WTC11 (cell line): ENCODE measurements at regions not wholly inside any gene's neighbourhood (a gene's known extent, or its start where the extent isn't known, plus 50 kb on each side); places are given as distances from the start of the nearest gene placed in this dataset.

Source experiments
- ATAC-seq: fragments of 200-7000 bp; cut with Tn5 transposase; 2 replicates; pipeline ENCODE4 v1.10.0; 2021; ENCODE audit warnings: mild to moderate bottlenecking, moderate library complexity
- CTCF ChIA-PET: fragments of 300-600 bp; sonication (Branson Sonifier 250); formaldehyde crosslinking; loops from one replicate; lab custom pipeline; 2021; ENCODE audit warnings: antibody characterized with exemption; lab: Charles Lee
- POLR2A ChIA-PET: fragments of 350-600 bp; sonication (Branson Sonifier 250); formaldehyde crosslinking; loops from one replicate; lab custom pipeline; 2021; ENCODE audit warnings: antibody characterized with exemption; lab: Charles Lee
- DNase-seq: peaks from one replicate; pipeline ENCODE4 v3.0.0; 2021; ENCODE audit warnings: low spot score
- H3K27ac Mint-ChIP-seq: 2 replicates; pipeline ENCODE4 v1.8.0; 2021; ENCODE audit warnings: mixed read lengths
- H3K27me3 Mint-ChIP-seq: 2 replicates; pipeline ENCODE4 v1.8.0; 2021; ENCODE audit warnings: low read depth, mild to moderate bottlenecking, moderate library complexity, mixed read lengths
- H3K36me3 Mint-ChIP-seq: 2 replicates; pipeline ENCODE4 v1.8.0; 2021; ENCODE audit warnings: mixed read lengths
- H3K4me1 Mint-ChIP-seq: 2 replicates; pipeline ENCODE4 v1.8.0; 2022; ENCODE audit warnings: mixed read lengths
- H3K4me3 Mint-ChIP-seq: 2 replicates; pipeline ENCODE4 v1.8.0; 2021; ENCODE audit warnings: mild to moderate bottlenecking, moderate library complexity, mixed read lengths
- H3K9me3 Mint-ChIP-seq: 2 replicates; pipeline ENCODE4 v1.8.0; 2021; ENCODE audit warnings: mixed read lengths
- AFF4 ChIP-seq: sonication (generic); formaldehyde crosslinking; IDR thresholded peaks from 2 replicates; pipeline ENCODE4 v1.8.1; 2023; ENCODE audit warnings: mild to moderate bottlenecking, missing genetic modification reagents, borderline replicate concordance
- ATF2 ChIP-seq: sonication (generic); formaldehyde crosslinking; IDR thresholded peaks from 2 replicates; pipeline ENCODE4 v1.8.1; 2022; ENCODE audit warnings: low read depth, missing genetic modification reagents, borderline replicate concordance
- E2F1 ChIP-seq: sonication (generic); formaldehyde crosslinking; IDR thresholded peaks from 2 replicates; pipeline ENCODE4 v1.8.0; 2022; ENCODE audit warnings: mild to moderate bottlenecking, missing genetic modification reagents
- E2F5 ChIP-seq: sonication (generic); formaldehyde crosslinking; IDR thresholded peaks from 2 replicates; pipeline ENCODE4 v1.8.1; 2022; ENCODE audit warnings: mild to moderate bottlenecking, moderate library complexity, missing genetic modification reagents
- FOXJ3 ChIP-seq: sonication (generic); formaldehyde crosslinking; IDR thresholded peaks from 2 replicates; pipeline ENCODE4 v1.9.0; 2021; ENCODE audit warnings: missing genetic modification reagents, mild to moderate bottlenecking, borderline replicate concordance
- FOXP1 ChIP-seq: sonication (generic); formaldehyde crosslinking; IDR thresholded peaks from 2 replicates; pipeline ENCODE4 v1.8.0; 2022; ENCODE audit warnings: missing genetic modification reagents, mild to moderate bottlenecking, moderate library complexity, borderline replicate concordance
- MXD4 ChIP-seq: fragments of 250-450 bp; sonication (Bioruptor Pico); IDR thresholded peaks from 2 replicates; pipeline ENCODE4 v1.8.0; 2021; ENCODE audit warnings: mild to moderate bottlenecking, moderate library complexity, borderline replicate concordance
- NFATC4 ChIP-seq: fragments of 250-450 bp; sonication (Bioruptor Pico); IDR thresholded peaks from 2 replicates; pipeline ENCODE4 v1.9.0; 2021; ENCODE audit warnings: mild to moderate bottlenecking
- PRRX2 ChIP-seq: fragments of 250-450 bp; sonication (Bioruptor Pico); IDR thresholded peaks from 2 replicates; pipeline ENCODE4 v1.8.0; 2021; ENCODE audit warnings: mild to moderate bottlenecking
- RELA ChIP-seq: sonication (generic); formaldehyde crosslinking; IDR thresholded peaks from 2 replicates; pipeline ENCODE4 v1.8.1; 2022; ENCODE audit warnings: missing genetic modification reagents, mild to moderate bottlenecking, borderline replicate concordance
- SMAD3 ChIP-seq: sonication (generic); formaldehyde crosslinking; IDR thresholded peaks from 2 replicates; pipeline ENCODE4 v1.8.0; 2022; ENCODE audit warnings: missing genetic modification reagents, mild to moderate bottlenecking, borderline replicate concordance
- SP1 ChIP-seq: sonication (generic); formaldehyde crosslinking; conservative IDR thresholded peaks from 2 replicates; pipeline ENCODE4 v1.8.1; 2022; ENCODE audit warnings: missing genetic modification reagents
- TEAD4 ChIP-seq: sonication (generic); formaldehyde crosslinking; IDR thresholded peaks from 2 replicates; pipeline ENCODE4 v1.8.0; 2022; ENCODE audit warnings: mild to moderate bottlenecking, missing genetic modification reagents
- TP53 ChIP-seq: sonication (generic); formaldehyde crosslinking; IDR thresholded peaks from 2 replicates; pipeline ENCODE4 v1.8.1; 2023; ENCODE audit warnings: mild to moderate bottlenecking, missing genetic modification reagents
- ZNF219 ChIP-seq: sonication (generic); formaldehyde crosslinking; IDR thresholded peaks from 2 replicates; pipeline ENCODE4 v1.8.0; 2023; ENCODE audit warnings: missing genetic modification reagents, mild to moderate bottlenecking, borderline replicate concordance
- ZNF317 ChIP-seq: sonication (generic); formaldehyde crosslinking; IDR thresholded peaks from 2 replicates; pipeline ENCODE4 v1.8.1; 2023; ENCODE audit warnings: low read depth, mild to moderate bottlenecking, moderate library complexity, missing genetic modification reagents, borderline replicate concordance
- ZNF396 ChIP-seq: fragments of 250-450 bp; sonication (Bioruptor Pico); IDR thresholded peaks from 2 replicates; pipeline ENCODE4 v1.8.0; 2021; ENCODE audit warnings: mild to moderate bottlenecking, moderate library complexity, borderline replicate concordance
- ZNF423 ChIP-seq: fragments of 250-450 bp; sonication (Bioruptor Pico); IDR thresholded peaks from 2 replicates; pipeline ENCODE4 v2.1.2; 2022; ENCODE audit warnings: mild to moderate bottlenecking, moderate library complexity
- ZNF425 ChIP-seq: fragments of 250-450 bp; sonication (Bioruptor Pico); conservative IDR thresholded peaks from 2 replicates; pipeline ENCODE4 v1.9.0; 2021; ENCODE audit warnings: mild to moderate bottlenecking
- ZNF671 ChIP-seq: fragments of 250-450 bp; sonication (Bioruptor Pico); IDR thresholded peaks from 2 replicates; pipeline ENCODE4 v1.8.0; 2021; ENCODE audit warnings: mild to moderate bottlenecking

GRCh38 chr5:159490507-159490906 lies 160.2 kb upstream of the IL12B start:
- ChIA-PET CTCF (interaction anchor here (0.6 kb wide), 1 partner anchor 470 kb away, joined by 4 read pairs; no protein-coding TSS in a partner anchor), POLR2A (no interaction called here)
- DNase-seq (no peak), ATAC-seq (no peak)
- Mint-ChIP-seq H3K4me3 (no peak overlapping the region), H3K36me3 (no peaks in the 10 kb centered on the region), H3K27me3 (no peaks in the 10 kb centered on the region), H3K9me3 (no peaks in the 10 kb centered on the region), H3K27ac (no peak overlapping the region), H3K4me1 (no peaks in the 10 kb centered on the region)
- TF ChIP-seq E2F5 (CRISPR knock-in tag) (no peak), PRRX2 (CRISPR knock-in tag) (no peak), SMAD3 (CRISPR knock-in tag) (no peak), ZNF219 (no peak), TP53 (no peak), FOXP1 (CRISPR knock-in tag) (no peak), E2F1 (CRISPR knock-in tag) (no peak), ZNF671 (CRISPR knock-in tag) (no peak)

GRCh38 chr5:159493696-159494095 lies 163.4 kb upstream of the IL12B start:
- ATAC-seq (no peak), DNase-seq (no peak)
- ChIA-PET CTCF (no interaction called here), POLR2A (no interaction called here)
- Mint-ChIP-seq H3K36me3 (no peaks in the 10 kb centered on the region), H3K4me1 (peaks cover 5% of the 10 kb centered on the region), H3K27me3 (no peaks in the 10 kb centered on the region; the same call in 1 of the 2 replicates), H3K27ac (no peak overlapping the region), H3K4me3 (no peak overlapping the region), H3K9me3 (no peaks in the 10 kb centered on the region)
- TF ChIP-seq TEAD4 (CRISPR knock-in tag) (no peak), ZNF396 (CRISPR knock-in tag) (no peak)

- 0 out of 2 replicates have a peak, but pooled peaks cover 2% of the 10 kb centered on the region for H3K36me3 Mint-ChIP-seq
- TF ChIP-seq ZNF425 (CRISPR knock-in tag) (no peak), MXD4 (no peak), ZNF423 (no peak), ATF2 (CRISPR knock-in tag) (no peak), ZNF317 (CRISPR knock-in tag) (no peak)
- H3K27ac Mint-ChIP-seq = no peak overlapping the region
- ChIA-PET POLR2A (no interaction called here), CTCF (no interaction called here)
- H3K27me3 Mint-ChIP-seq = no peaks in the 10 kb centered on the region; the same call in 1 of the 2 replicates
- DNase-seq (no peak), ATAC-seq (no peak)
- no peak overlapping the region for H3K4me3 Mint-ChIP-seq
- H3K4me1 Mint-ChIP-seq = peaks cover 5% of the 10 kb centered on the region
- 0 out of 2 replicates have a peak, but pooled peaks cover 3% of the 10 kb centered on the region for H3K9me3 Mint-ChIP-seq
Observed at GRCh38 chr5:159496773-159497172, 166.5 kb upstream of the IL12B start.

GRCh38 chr5:159497221-159497620 lies 166.9 kb upstream of the IL12B start:
- Mint-ChIP-seq H3K4me1 (peaks cover 5% of the 10 kb centered on the region), H3K27ac (no peak overlapping the region)
- TF ChIP-seq PRRX2 (CRISPR knock-in tag) (no peak), SP1 (CRISPR knock-in tag) (no peak), NFATC4 (no peak), FOXJ3 (CRISPR knock-in tag) (no peak), TP53 (no peak), RELA (CRISPR knock-in tag) (no peak), AFF4 (no peak), ZNF423 (no peak)

More at GRCh38 chr5:159497221-159497620, 166.9 kb upstream of the IL12B start:
- Mint-ChIP-seq H3K36me3 (peaks cover 2% of the 10 kb centered on the region; the same call in 1 of the 2 replicates), H3K4me3 (no peak overlapping the region), H3K27me3 (no peaks in the 10 kb centered on the region; the same call in 1 of the 2 replicates), H3K9me3 (0 out of 2 replicates have a peak, but pooled peaks cover 3% of the 10 kb centered on the region)
- ChIA-PET POLR2A (no interaction called here), CTCF (no interaction called here)
- peak; percentile 64 for ATAC-seq
- no peak for DNase-seq
